H9 (cell line): ENCODE measurements at regions not wholly inside any gene's neighbourhood (a gene's known extent, or its start where the extent isn't known, plus 50 kb on each side); places are given as distances from the start of the nearest gene placed in this dataset.

Experiments
- DNase-seq: peaks from one replicate; pipeline ENCODE4 v3.0.0-alpha.2; 2017
- H2AFZ ChIP-seq: one replicate; pipeline ENCODE4 v1.6.1; 2013; ENCODE audit warnings: mild to moderate bottlenecking, low read length, control low read depth, moderate library complexity
- H2AK5ac ChIP-seq: 2 replicates; pipeline ENCODE4 v1.6.1; 2013; ENCODE audit warnings: low read length, control low read depth, mixed read lengths; ENCODE audit not compliant: insufficient read length
- H2BK120ac ChIP-seq: one replicate; pipeline ENCODE4 v1.6.1; 2013; ENCODE audit warnings: low read depth, mild to moderate bottlenecking, low read length, control low read depth, inconsistent platforms; ENCODE audit not compliant: poor library complexity, severe bottlenecking
- H2BK12ac ChIP-seq: 2 replicates; pipeline ENCODE4 v1.6.1; 2013; ENCODE audit warnings: low read length, control low read depth, mixed read lengths, low read depth; ENCODE audit not compliant: insufficient read length
- H2BK15ac ChIP-seq: 2 replicates; pipeline ENCODE4 v1.6.1; 2013; ENCODE audit warnings: low read depth, low read length, control low read depth
- H2BK20ac ChIP-seq: one replicate; pipeline ENCODE4 v1.6.1; 2013; ENCODE audit warnings: low read depth, mild to moderate bottlenecking, low read length, control low read depth, inconsistent platforms; ENCODE audit not compliant: poor library complexity, severe bottlenecking
- H2BK5ac ChIP-seq: 2 replicates; pipeline ENCODE4 v1.6.1; 2013; ENCODE audit warnings: low read length, control low read depth, mixed read lengths; ENCODE audit not compliant: insufficient read length
- H3K14ac ChIP-seq: 2 replicates; pipeline ENCODE4 v1.6.1; 2013; ENCODE audit warnings: low read length, control low read depth; ENCODE audit not compliant: insufficient read depth
- H3K18ac ChIP-seq: 2 replicates; pipeline ENCODE4 v1.6.1; 2013; ENCODE audit warnings: low read depth, mild to moderate bottlenecking, mixed read lengths, low read length, control low read depth; ENCODE audit not compliant: insufficient read length
- H3K23ac ChIP-seq: 2 replicates; pipeline ENCODE4 v1.6.1; 2013; ENCODE audit warnings: low read length, control low read depth, mixed read lengths, low read depth; ENCODE audit not compliant: insufficient read length
- H3K23me2 ChIP-seq: 2 replicates; pipeline ENCODE4 v1.6.1; 2013; ENCODE audit warnings: low read depth, mild to moderate bottlenecking, mixed read lengths, low read length, control low read depth; ENCODE audit not compliant: insufficient read length, poor library complexity, severe bottlenecking
- H3K27ac ChIP-seq: 2 replicates; pipeline ENCODE4 v1.5.1; 2013; ENCODE audit warnings: low read length, control low read depth, mixed read lengths, low read depth; ENCODE audit not compliant: insufficient read length
- H3K27me3 ChIP-seq: 2 replicates; pipeline ENCODE4 v1.6.1; 2013; ENCODE audit warnings: low read length, control low read depth, inconsistent platforms; ENCODE audit not compliant: insufficient read depth
- H3K4ac ChIP-seq: 2 replicates; pipeline ENCODE4 v1.6.1; 2013; ENCODE audit warnings: low read depth, mild to moderate bottlenecking, control low read depth, inconsistent platforms, low read length, moderate library complexity
- H3K4me1 ChIP-seq: 2 replicates; pipeline ENCODE4 v1.6.1; 2013; ENCODE audit warnings: low read length, control low read depth, inconsistent platforms; ENCODE audit not compliant: insufficient read depth
- H3K4me2 ChIP-seq: 2 replicates; pipeline ENCODE4 v1.6.1; 2013; ENCODE audit warnings: low read length, control low read depth, mixed read lengths; ENCODE audit not compliant: insufficient read length, insufficient read depth
- H3K56ac ChIP-seq: 2 replicates; pipeline ENCODE4 v1.6.1; 2013; ENCODE audit warnings: low read depth, mild to moderate bottlenecking, mixed read lengths, low read length, control low read depth; ENCODE audit not compliant: insufficient read length
- H3K79me1 ChIP-seq: 2 replicates; pipeline ENCODE4 v1.6.1; 2013; ENCODE audit warnings: low read depth, mild to moderate bottlenecking, moderate library complexity, low read length, control low read depth, inconsistent platforms; ENCODE audit not compliant: insufficient read depth, poor library complexity, severe bottlenecking
- H3K79me2 ChIP-seq: 2 replicates; pipeline ENCODE4 v1.6.1; 2013; ENCODE audit warnings: low read length, control low read depth, inconsistent platforms; ENCODE audit not compliant: insufficient read depth
- H3K9ac ChIP-seq: 2 replicates; pipeline ENCODE4 v1.6.1; 2013; ENCODE audit warnings: low read length, control low read depth, mixed read lengths; ENCODE audit not compliant: insufficient read length; ENCODE audit errors: extremely low read depth
- H3K9me3 ChIP-seq: one replicate; pipeline ENCODE4 v1.6.1; 2013; ENCODE audit warnings: low read depth, low read length, inconsistent platforms; ENCODE audit not compliant: control insufficient read depth
- H3T11ph ChIP-seq: one replicate; pipeline ENCODE4 v1.6.1; 2013; ENCODE audit warnings: mild to moderate bottlenecking, low read length, control low read depth, inconsistent platforms
- H4K20me1 ChIP-seq: one replicate; pipeline ENCODE4 v1.6.1; 2013; ENCODE audit not compliant: control insufficient read depth, insufficient read length, insufficient read depth
- H4K5ac ChIP-seq: 2 replicates; pipeline ENCODE4 v1.6.1; 2013; ENCODE audit warnings: low read depth, mild to moderate bottlenecking, mixed read lengths, low read length, control low read depth; ENCODE audit not compliant: insufficient read length
- H4K8ac ChIP-seq: replicated peaks from 2 replicates; pipeline ENCODE4 v1.6.1; 2013; ENCODE audit warnings: low read length, control low read depth, mixed read lengths, low read depth; ENCODE audit not compliant: insufficient read length
- H4K91ac ChIP-seq: 2 replicates; pipeline ENCODE4 v1.6.1; 2013; ENCODE audit warnings: low read depth, mild to moderate bottlenecking, moderate library complexity, mixed read lengths, low read length, control low read depth; ENCODE audit not compliant: insufficient read length
- H3K27ac Mint-ChIP-seq, 3 experiments: 2 replicates in 2 of 3; 3 replicates in 1 of 3; pipeline ENCODE4 v1.8.0; 2020 to 2021; ENCODE audit warnings: mixed read lengths in 3 of 3, mild to moderate bottlenecking in 1 of 3, moderate library complexity in 1 of 3
- H3K27me3 Mint-ChIP-seq: 2 replicates; pipeline ENCODE4 v1.8.0; 2021; ENCODE audit warnings: low read depth, mild to moderate bottlenecking, moderate library complexity, mixed read lengths
- H3K36me3 Mint-ChIP-seq, 3 experiments: 2 replicates in 2 of 3; 3 replicates in 1 of 3; pipeline ENCODE4 v1.8.0; 2020 to 2021; ENCODE audit warnings: low read depth in 3 of 3, mixed read lengths in 3 of 3; ENCODE audit not compliant: insufficient read depth in 1 of 3
- H3K4me1 Mint-ChIP-seq, 2 experiments: 2 replicates each; pipeline ENCODE4 v1.8.0; 2020; ENCODE audit warnings: mixed read lengths in 2 of 2
- H3K4me3 Mint-ChIP-seq, 2 experiments: 2 replicates in 1 of 2; 3 replicates in 1 of 2; pipeline ENCODE4 v1.8.0; 2020 to 2021; ENCODE audit warnings: mild to moderate bottlenecking in 2 of 2, mixed read lengths in 2 of 2, moderate library complexity in 1 of 2
- H3K9me3 Mint-ChIP-seq, 2 experiments: 2 replicates in 1 of 2; 3 replicates in 1 of 2; pipeline ENCODE4 v1.8.0; 2020; ENCODE audit warnings: mild to moderate bottlenecking in 2 of 2, mixed read lengths in 2 of 2, moderate library complexity in 1 of 2
- WGBS: extraction: QIAGEN DNeasy Blood & Tissue Kit; methylation state at CpG from one replicate; pipeline ENCODE4 v1.1.7; 2013; ENCODE audit warnings: missing lambda C conversion rate, low lambda C conversion rate, mixed read lengths; ENCODE audit not compliant: insufficient read length; ENCODE audit errors: extremely low coverage; 5-methylcytosine and 5-hydroxymethylcytosine counted together
- TF ChIP-seq, protein P1 (sequence below): fragments of 200-600 bp; sonication (generic); conservative IDR thresholded peaks from 3 replicates; pipeline ENCODE4 v1.8.0; 2021; ENCODE audit warnings: antibody characterized with exemption, mild to moderate bottlenecking

- H3K4me1 ChIP-seq = no peaks in the 10 kb centered on the region
- WGBS = no CpG with 5 or more reads among the region's 6 CpGs
- no peak overlapping the region for H3K18ac ChIP-seq
- H4K8ac ChIP-seq = no peak overlapping the region
- peaks cover 39% of the 10 kb centered on the region for H3K27me3 Mint-ChIP-seq
- H3K4ac ChIP-seq = no peak overlapping the region
- H3K23me2 ChIP-seq = no peaks in the 10 kb centered on the region
- no peak overlapping the region for H2AK5ac ChIP-seq
- H2BK120ac ChIP-seq = no peak overlapping the region
- no peaks in the 10 kb centered on the region for H3K79me2 ChIP-seq
- no peaks in the 10 kb centered on the region for H3K36me3 Mint-ChIP-seq
- H3K4me2 ChIP-seq = no peak overlapping the region
- H4K5ac ChIP-seq = no peak overlapping the region
- H3K9ac ChIP-seq = no peak overlapping the region
- peaks cover 0 to 8% of the 10 kb centered on the region in 2 experiments; a peak in 1 of 4 replicates for H3K4me1 Mint-ChIP-seq
- H4K20me1 ChIP-seq = no peaks in the 10 kb centered on the region
- H3K14ac ChIP-seq = no peak overlapping the region
- H3K27ac ChIP-seq = no peak overlapping the region
- no peak overlapping the region for H3T11ph ChIP-seq
- no peaks in the 10 kb centered on the region for H3K9me3 ChIP-seq
- H3K56ac ChIP-seq = no peak overlapping the region
- no peak for DNase-seq
- H3K27me3 ChIP-seq = no peaks in the 10 kb centered on the region
- no peak overlapping the region for H2BK15ac ChIP-seq
- no peak overlapping the region for H3K23ac ChIP-seq
- H4K91ac ChIP-seq = no peak overlapping the region
- H2AFZ ChIP-seq = no peak overlapping the region
- no peak overlapping the region for H2BK20ac ChIP-seq
- no peak overlapping the region for H3K4me3 Mint-ChIP-seq
- no peaks in the 10 kb centered on the region for H3K79me1 ChIP-seq
- no peak overlapping the region for H2BK5ac ChIP-seq
- no peak overlapping the region for H3K27ac Mint-ChIP-seq
- no peak overlapping the region for H2BK12ac ChIP-seq
- no peaks in the 10 kb centered on the region for H3K9me3 Mint-ChIP-seq
- TF ChIP-seq, protein P1, sequence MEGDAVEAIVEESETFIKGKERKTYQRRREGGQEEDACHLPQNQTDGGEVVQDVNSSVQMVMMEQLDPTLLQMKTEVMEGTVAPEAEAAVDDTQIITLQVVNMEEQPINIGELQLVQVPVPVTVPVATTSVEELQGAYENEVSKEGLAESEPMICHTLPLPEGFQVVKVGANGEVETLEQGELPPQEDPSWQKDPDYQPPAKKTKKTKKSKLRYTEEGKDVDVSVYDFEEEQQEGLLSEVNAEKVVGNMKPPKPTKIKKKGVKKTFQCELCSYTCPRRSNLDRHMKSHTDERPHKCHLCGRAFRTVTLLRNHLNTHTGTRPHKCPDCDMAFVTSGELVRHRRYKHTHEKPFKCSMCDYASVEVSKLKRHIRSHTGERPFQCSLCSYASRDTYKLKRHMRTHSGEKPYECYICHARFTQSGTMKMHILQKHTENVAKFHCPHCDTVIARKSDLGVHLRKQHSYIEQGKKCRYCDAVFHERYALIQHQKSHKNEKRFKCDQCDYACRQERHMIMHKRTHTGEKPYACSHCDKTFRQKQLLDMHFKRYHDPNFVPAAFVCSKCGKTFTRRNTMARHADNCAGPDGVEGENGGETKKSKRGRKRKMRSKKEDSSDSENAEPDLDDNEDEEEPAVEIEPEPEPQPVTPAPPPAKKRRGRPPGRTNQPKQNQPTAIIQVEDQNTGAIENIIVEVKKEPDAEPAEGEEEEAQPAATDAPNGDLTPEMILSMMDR = no peak
These were observed 116.4 kb upstream of the CRHR1 start for GRCh38 chr17:45667591-45668171.
